ENCODE measurements at regions not wholly inside any gene's neighbourhood (a gene's known extent, or its start where the extent isn't known, plus 50 kb on each side); places are given as distances from the start of the nearest gene placed in this dataset.

- no peak for TF ChIP-seq EP300 (IDR thresholded peaks at IDR 0.05; ENCODE audit: borderline replicate concordance)
- no peak for TF ChIP-seq FOXM1 (IDR thresholded peaks at IDR 0.05; ENCODE audit: borderline replicate concordance, low read depth)
Measured at GRCh38 chr9:101846161-101846560, 107.7 kb upstream of the GRIN3A start.

All from Ishikawa (cell line).